ENCODE measurements at regions not wholly inside any gene's neighbourhood (a gene's known extent, or its start where the extent isn't known, plus 50 kb on each side); places are given as distances from the start of the nearest gene placed in this dataset.

- TF ChIP-seq SMAD2 (IDR thresholded peaks at IDR 0.05; ENCODE audit: low read depth, low read length) (no peak), SAFB2 (IDR thresholded peaks at IDR 0.05; ENCODE audit: borderline replicate concordance, low read depth, low read length, severe bottlenecking) (no peak), ERF (CRISPR knock-in tag; IDR thresholded peaks at IDR 0.05) (no peak)
Measured at GRCh38 chr12:25315388-25315787, 64.7 kb upstream of the KRAS start.
